ENCODE measurements at regions not wholly inside any gene's neighbourhood (a gene's known extent, or its start where the extent isn't known, plus 50 kb on each side); places are given as distances from the start of the nearest gene placed in this dataset.
A peak's percentile ranks its signal among the peaks of the same experiment; 100 is the strongest.
"Not testable (repeated sequence)": the region's sequence is repeated elsewhere in the genome, so short reads cannot be mapped to it uniquely, and the experiment has no call there.

DNA sequence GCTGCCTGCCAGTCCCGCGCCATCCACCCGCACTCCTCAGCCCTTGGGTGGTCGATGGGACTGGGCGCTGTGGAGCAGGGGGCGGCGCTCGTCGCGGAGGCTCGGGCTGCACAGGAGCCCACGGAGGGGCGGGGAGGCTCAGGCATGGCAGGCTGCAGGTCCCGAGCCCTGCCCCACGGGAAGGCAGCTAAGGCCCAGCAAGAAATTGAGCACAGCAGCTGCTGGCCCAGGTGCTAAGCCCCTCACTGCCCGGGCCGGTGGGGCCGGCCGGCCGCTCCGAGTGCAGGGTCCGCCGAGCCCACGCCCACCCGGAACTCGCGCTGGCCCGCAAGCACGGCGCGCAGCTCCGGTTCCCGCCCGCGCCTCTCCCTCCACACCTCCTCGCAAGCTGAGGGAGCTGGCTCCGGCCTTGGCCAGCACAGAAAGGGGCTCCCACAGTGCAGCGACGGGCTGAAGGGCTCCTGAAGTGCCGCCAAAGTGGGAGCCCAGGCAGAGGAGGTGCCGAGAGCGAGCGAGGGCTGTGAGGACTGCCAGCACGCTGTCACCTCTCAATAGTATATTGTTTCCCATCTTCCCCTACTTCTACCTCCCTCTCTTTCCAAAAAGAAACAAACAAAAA is 219.6 kb downstream of the BAMBI start:
- not testable (repeated sequence) for DNase-seq (ENCODE audit: low read depth)

DNA sequence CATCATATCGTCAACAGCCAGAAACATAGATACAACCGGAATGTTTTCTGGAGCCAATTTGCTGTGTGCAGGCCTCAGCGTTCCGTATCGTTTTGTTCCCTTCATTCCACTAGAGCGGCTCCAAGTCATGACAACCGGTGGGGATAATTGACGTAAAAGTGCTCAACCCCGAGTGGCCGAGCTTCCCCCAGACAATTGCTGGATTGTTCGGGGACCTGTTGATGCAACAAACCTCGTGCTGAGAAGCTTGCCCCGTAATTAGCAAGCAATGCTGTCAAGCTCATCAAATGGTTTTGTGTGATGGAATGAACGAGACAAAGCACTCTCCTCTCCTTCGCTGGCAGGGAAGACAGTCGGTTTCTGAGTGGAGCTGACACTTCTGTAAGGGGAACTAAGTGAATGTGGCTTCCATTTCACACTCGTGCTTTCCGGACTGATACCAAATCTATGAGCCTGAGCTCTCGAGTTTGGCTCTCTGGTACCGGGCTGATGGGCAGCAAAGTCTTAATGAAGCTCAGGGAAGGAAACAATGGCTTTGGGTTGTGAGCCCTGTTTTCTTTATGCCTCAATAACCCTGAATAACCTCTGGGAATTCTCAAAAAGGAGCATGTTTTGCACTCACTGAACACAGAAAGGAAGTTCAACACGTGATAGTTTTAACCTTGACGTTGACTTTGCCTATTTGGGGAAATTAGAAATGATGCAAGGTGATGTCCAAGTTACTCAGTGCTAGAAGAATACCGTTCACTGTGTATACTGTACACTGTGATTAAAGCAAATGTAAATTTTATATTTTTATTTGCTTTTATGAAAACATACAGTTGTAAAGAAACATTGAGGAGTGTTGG is 220.5 kb downstream of the BAMBI start:
- no peak for DNase-seq (ENCODE audit: low read depth)

DNA sequence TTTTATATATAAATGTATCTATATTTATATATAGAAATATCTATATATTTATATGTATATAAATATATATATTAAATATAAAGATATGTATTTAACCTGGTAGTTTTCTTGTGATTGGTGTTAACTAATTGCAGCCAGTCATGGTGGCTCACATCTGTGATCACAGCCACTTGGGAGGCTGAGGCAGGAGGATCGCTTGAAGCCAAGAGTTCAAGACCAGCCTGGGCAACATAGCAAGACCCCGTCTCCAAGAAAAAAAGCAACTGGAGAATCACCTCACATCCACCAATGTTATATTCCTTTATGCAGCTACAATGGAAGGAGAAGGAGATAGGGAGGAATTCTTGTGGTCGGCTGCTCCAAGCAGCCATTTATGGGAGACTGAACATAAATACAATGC is 224.9 kb downstream of the BAMBI start:
- DNase-seq (ENCODE audit: low read depth), result no peak

DNA sequence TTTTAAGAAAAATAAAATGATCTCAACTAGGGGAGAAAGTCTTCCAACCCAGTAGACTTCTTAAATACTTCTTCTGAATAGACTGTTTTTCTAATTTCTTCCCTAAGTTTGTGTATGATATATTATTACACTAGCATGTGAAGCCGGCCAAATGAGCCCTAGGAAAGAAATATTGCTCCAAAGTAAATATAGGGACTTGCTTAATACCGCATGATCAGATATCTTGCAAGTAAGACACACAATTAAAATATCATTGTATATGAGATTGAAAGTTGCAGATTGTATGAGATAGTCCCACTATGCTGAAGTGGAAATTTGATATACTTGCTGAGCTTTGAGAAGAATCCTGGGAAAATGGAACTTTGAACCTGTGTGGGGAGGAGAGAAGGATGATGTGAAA is 225.7 kb downstream of the BAMBI start:
- DNase-seq (ENCODE audit: low read depth), result no peak

DNA sequence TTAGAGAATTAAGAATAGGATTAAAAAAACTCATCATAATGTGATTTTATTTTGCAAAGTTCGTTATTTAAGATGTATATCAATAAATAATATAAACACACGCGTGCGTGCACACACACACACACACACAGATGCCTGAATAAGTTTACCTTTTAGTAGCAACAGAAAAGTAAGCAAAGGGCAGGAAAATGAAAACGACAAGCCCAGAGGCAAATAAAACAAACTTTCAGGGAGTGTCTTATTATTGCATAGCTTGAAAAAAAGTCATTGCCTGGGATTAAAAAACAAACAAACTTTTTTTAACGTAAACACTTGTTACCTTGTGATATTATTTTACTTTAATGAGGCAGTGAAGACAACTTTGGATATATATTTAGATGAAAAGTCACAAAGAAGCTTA is 226.4 kb downstream of the BAMBI start:
- DNase-seq (ENCODE audit: low read depth), result no peak

DNA sequence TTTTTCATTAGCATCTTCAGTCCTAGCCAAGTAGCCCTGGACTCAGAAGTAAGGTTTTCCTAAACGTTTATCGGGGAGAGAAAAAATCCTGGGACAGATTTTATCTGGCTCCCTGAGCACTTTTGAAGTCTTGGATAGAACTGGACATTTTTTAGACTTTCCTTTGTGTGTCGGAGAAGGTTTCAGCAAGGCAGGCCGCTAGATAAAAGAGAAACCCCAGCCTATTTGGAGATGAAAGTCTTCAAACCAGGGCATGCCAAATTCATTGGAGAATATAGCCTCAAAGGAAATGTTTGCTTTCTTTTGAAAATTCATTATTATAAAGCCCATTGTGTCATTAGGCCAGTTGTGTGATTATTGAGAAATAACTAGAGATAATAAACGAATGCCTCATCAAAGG is 228.1 kb downstream of the BAMBI start:
- DNase-seq (ENCODE audit: low read depth), result no peak

DNA sequence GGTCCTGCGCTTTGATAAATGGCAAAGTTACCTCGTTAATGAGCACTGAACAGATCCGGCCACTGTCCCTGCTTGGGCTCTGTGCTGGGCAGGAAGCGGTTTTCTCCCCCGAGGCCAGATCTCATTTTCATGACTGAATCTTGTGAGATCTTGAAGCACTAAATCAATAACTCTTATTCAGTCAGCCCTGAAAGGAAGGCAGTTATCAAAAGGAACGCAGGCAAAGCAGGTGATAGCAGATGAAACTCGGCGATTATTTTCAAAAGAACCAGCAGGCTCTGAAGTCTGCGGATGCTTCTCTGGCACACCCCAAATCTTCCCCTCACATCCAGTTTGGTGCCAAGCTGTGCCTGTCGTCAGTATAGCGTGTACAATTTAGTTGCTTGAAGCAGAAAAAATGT is 228.7 kb downstream of the BAMBI start:
- no peak for DNase-seq (ENCODE audit: low read depth)

DNA sequence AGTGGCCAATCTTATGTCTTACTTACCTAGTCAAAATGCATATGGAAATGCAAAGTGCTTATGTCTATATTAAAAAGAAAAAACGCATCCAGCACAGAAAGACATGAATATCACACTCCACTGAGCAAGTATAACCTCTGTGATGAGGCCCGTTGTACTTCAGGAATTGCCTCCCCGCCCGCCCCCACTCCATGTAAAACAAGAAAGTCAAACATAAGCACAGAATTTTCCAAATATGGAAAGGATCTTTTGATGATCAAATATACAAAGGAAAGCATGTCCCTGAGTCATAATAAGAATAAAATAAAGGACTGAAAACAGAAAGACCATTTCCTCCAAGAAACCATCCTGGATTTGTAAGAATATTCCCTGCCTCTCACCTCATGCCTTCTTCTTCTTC is 229.1 kb downstream of the BAMBI start:
- DNase-seq (ENCODE audit: low read depth), result peak; percentile 63

DNA sequence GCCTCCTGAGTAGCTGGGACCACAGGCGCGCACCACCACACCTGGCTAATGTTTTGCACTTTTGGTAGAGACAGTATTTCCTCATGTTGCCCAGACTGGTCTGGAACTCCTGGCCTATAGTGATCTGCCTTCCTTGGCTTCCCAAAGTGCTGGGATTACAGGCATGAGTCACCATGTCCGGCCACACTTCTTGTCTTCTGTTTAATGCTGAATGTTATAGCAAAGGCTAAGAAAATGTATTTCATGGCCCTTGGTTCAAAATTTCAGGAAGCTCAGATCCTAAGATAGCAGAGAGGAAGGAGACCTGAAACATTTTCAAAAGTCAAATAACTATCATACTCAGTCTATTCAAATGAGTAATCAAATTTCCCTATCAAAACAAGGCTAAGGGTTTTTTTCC is 229.6 kb downstream of the BAMBI start:
- DNase-seq (ENCODE audit: low read depth), result peak; percentile 74

DNA sequence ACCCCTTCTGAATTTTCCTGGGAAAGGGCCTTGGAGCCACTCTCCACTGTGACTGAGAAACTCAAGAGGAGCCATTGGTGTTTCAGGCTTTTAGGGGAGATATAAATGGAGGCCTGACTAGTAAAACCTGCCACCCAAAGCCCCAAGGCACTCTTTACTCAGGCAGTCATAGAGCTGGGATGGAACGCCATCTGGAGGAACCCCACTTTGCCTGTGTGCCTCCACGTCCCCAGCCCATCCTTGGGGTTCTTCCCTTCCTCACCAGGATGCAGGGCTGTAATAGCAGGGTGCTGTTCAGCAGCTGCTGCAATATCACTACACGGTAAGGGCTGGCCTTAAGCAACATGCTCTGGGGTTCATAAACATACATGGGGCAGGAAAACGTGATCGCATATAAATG is 232.6 kb downstream of the BAMBI start:
- no peak for DNase-seq (ENCODE audit: low read depth)

DNA sequence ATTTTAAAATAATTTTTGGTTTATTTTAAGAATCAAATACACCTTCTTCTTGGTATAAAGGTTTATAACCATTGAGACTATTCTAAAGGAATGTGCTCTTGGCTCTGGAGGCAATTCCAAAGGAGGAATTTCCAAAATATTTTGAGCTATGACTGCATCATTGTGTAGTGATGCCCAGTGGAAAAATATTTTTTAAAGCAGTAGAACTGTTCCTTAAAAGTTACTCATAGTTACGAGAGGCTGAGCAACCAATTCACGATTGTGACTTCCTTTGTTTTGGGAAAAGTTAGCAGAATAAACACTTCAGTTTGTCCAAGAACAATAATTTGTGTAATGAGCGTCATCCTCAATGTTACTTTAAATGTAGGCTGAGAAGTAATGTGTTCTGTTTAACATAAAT is 233.6 kb downstream of the BAMBI start:
- peak; percentile 88 for DNase-seq (ENCODE audit: low read depth)

DNA sequence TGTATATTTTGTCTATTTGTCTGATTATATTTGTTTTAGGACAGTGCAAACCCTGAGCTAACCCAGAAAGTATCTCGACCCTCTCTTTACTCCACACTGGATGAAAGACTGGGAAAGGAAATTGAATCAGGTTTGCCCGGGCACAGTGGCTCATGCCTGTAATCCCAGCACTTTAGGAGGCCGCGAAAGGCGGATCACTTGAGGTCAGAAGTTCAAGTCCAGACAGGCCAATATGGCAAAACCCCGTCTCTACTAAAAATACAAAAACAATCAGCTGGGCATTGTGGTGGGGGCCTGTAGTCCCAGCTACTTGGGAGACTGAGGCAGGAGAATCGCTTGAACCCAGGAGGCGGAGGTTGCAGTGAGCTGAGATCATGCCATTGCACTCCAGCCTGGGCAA is 234.2 kb downstream of the BAMBI start:
- not testable (repeated sequence) for DNase-seq (ENCODE audit: low read depth)

DNA sequence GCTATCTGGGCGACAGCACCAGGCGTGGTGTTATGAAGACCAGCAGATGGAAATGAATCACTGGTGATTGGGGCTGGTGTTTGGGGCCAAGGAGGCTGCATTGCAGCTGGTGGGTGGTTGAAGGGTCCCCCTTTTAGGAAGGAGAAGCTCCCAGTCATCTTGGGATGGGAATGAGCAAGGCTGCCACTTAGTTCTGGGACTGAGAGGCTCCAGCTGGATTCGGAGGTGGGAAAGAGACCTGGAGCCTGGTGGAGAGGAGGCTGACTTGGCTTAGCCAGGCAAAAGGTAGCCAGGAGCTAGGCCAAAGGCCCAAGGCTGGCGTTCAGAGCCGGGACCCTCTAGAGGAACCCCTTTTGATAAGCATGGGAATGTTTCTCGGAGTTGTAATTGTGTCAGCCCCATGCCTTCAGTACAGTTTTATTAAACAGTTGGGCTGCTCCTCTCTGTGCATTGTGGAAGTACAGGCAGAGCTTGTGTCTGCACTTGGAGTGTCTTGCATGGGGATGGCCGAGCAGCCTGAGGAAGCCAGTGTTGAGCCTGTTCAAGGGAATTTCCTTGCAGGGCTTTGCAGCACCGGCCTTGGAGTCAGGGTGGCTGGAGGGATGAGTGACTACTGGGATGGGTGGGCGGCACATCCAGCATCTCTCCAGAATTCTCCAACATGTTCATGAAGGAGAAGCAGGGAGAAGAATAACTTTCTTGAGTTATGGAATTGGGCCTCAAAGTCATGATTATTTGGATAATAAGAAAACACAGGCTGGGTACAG is 234.9 kb downstream of the BAMBI start:
- no peak for DNase-seq (ENCODE audit: low read depth)

DNA sequence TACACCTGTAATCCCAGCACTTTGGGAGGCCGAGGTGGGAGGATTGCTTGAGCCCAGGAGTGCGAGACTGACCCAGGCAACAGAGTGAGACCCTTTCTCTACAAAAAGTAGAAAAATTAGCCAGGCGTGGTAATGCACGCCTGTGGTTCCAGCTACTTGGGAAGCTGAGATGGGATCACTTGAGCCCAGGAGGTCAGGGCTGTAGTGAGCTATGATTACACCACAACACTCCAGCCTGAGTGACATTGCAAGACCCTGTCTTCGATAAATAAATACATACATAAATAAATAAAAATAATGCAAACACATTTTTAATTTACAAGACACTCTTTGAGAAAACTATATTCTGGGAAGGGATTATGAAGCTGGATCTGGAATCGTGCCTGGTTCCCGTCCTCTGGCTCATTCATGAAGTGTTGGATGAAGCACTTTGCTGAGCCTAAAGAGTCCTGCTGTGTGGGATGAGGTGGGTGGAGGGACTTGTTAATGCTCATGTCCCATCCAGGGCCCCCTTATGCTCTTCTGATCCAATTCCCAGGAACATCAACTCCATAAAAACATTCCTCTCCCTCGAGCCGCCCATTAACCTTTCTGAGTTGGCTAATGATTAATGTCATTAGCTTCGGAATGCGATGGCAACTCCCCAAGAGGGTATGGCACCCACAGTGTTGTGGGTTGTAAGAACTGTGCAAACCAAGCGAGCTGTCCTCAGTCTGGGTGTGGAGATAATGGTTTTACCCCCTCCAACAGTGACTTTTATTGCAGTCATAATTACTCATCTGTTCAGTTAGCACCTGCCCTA is 236.3 kb downstream of the BAMBI start:
- DNase-seq (ENCODE audit: low read depth), result peak; percentile 27

DNA sequence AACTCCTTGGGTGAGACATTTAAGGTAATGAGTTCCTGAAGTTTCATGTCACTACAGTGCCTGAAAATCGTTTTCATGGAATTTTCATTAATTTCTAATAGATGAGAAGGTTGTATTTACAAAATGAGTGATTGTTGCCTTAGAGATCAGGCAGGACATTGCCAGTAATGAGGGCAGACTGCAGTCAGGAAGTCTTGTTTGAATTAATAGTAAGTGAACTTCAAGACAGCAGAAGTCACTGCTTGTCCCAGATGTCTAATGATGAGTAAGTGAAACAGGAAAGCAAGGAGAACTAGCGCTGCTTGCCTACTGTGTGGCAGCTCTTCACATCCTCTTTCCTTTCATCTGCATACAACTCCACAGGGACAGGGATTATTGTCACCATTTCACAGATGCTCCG is 237.4 kb downstream of the BAMBI start:
- peak; percentile 61 for DNase-seq (ENCODE audit: low read depth)

DNA sequence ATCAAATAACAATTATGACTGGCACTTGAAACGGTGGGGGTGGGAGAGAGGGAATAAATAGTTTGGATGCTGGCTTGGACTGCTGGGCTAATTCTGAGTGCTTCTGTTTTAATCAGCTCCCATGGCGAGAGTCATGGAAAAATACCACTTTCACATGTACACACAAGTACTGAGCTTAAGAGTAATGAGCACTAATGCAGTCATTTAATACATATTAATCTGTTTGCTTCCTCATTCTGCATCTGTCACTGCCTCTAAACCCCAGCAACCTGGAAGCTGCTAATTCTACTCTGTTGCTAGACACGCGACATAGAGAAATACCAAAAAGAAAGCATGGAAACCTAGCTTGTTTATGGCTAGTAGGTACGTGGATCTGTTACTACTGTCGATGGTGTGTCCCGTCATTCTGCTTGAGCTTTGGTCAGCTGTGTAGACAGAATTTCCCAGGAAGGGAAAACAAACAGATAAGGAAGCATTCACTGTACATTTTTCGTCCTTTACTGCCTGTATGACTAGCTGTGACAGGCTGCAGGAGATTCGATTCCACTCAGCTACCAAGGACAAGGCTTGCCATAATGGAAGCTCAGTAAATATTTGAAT is 238.8 kb downstream of the BAMBI start:
- no peak for DNase-seq (ENCODE audit: low read depth)

DNA sequence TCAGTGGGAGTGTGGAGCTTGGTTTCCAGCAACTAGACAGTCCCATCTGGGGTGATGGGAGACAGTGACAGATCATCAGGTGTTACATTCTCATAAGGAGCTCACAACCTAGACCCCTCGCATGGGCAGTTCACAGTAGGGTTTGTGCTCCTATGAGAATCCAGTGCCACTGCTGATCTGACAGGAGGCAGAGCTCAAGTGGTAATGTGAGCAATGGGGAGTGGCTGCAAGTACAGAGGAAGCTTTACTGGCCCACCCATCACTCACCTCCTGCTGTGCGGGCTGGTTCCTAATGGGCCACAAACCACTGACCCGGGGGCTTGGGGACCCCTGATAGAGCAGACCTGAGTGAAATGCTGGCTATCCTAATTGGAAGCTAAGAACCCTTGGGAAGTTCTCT is 242.8 kb downstream of the BAMBI start:
- no peak for DNase-seq (ENCODE audit: low read depth)

DNA sequence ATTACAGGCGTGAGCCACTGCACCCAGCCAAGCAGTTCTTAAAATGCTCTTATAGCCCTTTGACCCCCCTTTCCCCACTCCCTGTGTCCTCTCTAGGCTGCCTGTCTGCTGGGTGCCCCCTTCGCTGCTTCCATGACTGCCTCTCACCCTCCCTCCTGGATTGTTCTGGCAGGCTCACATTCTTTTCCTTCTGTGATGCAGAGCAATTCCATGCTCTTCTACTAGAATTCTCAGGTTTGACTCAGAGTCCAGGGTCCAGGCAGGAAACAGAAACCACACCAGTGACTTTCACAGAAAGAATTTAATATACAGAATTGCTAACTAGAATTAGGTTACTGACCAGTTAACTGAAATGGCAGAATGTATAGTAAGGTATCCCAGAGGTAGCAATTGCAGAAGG is 244.8 kb downstream of the BAMBI start:
- DNase-seq (ENCODE audit: low read depth), result peak; percentile 85

DNA sequence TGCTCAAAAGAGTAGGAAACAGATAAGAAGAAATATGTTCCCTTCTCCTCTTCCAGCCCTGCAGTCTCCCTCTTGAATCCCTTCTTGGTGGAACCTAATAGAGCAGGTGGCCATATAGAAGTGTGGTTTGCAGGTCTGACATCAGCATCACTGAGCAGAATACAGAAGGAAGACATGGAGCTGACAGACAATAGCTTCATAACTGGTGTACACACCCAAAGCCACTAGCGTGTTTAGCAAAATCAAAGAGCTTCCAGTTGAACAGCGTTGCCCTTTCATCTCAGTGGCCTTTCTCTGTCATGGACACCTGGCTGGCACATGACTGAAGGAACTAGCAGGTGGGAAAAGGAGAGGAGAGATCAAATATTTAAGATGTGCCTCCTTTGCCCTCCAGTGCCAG is 245.5 kb downstream of the BAMBI start:
- DNase-seq (ENCODE audit: low read depth), result no peak

DNA sequence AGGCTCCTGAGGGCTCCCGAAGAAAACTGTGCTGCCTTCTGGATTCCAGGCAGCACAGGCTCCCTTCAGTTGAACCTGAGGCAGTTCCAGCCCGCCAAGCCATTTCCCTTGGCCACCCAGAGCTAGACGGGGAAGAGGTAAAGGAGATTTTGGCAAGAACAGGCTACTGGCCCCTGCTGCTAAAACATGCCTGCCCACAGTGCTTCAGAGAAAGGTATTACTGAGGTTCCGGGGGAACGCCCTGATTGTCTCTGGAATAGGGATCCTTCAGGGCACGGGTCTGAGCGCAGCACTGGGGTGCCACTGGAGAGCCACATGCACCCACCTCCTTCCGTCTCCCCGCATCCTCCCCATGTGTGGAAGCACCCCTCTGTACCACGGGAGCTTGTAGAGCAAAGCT is 247.4 kb downstream of the BAMBI start:
- no peak for DNase-seq (ENCODE audit: low read depth)

DNA sequence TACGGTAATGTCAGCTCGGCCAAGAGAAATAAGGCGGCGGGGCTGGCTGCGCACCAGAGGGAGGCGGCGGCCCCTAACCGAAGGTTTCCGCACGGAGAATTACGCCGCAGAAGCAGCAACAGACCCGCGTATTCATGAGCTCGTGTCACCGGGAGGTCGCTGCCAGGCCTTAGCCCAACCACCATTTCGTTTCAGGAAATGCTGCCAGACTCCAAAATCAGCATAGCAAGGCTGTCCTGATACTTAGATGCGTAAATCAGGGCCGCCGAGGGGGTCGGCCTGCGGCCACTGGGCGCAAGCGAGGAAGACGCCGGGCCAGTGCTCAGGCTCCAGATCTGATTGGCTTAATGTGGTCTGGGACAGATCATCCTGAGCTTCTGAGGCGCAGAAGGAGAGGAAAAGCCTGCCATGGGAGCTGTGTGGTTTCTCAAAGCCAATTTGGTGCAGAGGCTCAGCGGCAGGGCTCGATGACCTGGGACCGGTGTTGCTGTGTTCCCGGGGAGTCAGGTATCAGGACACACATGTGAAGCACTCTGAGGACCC is 247.9 kb downstream of the BAMBI start:
- DNase-seq (ENCODE audit: low read depth), result no peak

DNA sequence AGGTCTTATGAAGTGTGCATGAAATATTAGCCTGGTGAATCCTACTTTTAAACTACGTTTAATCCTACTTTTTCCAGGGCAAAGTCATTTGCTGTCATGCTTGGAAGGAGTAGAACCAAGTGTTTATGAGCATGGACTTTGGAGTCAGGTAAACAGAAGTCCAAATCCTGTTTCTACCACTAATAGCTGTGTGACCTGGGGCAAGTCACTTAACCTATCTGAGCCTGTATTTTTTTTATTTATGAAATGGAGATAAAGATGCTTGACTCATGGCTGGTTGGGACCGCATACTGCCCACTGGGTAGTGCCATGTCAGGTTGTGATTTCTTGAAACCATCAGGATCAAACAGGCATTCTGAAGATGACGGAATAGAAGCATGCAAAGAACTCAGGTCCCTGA is 249.6 kb downstream of the BAMBI start:
- no peak for DNase-seq (ENCODE audit: low read depth)

Data from EH (cell line).